ENCODE measurements at regions not wholly inside any gene's neighbourhood (a gene's known extent, or its start where the extent isn't known, plus 50 kb on each side); places are given as distances from the start of the nearest gene placed in this dataset.

DNA sequence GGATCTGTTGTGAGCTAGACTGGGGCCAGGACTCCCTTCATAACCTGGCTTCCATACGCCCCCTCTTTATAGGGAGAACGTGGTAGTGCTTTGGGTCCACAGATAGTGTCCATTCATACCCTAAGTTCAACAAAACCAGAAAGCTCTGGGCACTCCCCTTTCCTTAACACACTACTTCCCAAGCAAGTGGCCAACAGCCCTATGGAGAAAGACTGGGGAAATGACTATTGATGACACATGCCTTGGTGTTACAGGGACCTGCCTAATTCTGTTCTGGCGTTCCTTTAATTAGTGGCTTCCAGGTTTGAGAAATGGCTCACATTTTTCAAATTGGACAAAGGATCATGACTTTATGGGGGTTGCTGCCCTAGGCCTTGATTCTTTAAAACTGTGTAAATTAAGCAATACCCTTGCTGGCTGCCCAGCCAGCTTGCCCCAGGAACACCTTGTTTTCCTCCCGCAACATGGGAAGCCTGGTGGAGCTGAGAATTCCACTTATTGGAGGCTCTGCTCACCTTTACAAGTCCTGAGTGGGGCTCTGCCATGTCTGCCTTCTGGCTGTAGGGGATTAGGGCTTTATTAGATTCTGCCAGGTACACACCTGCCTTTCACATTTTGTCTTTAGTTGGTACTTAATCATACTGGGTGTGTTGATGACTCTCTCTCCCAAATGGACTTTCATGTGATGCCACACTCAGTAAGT is 61.1 kb downstream of the RGS12 start:
- CTCF ChIA-PET: interaction anchor here (0.9 to 5.5 kb wide), 8 partner anchors 9 to 90 kb away, joined by 3 to 48 read pairs (median 3); no protein-coding TSS in a partner anchor
- dilution Hi-C loops (cut with MboI; ENCODE audit: extremely low pct_ligation_motif_present, low sequenced_read_pairs): no loop called here
- peak; percentile 69 for FAIRE-seq

More for the DNA sequence above, 61.1 kb downstream of the RGS12 start:
- Histone ChIP-seq H4K20me1 (replicated peaks; ENCODE audit: control insufficient read depth, extremely low read depth, insufficient read depth, low read length) (no peaks in the 10 kb centered on the region), H3K4me3 (replicated peaks in 1 of 3; ENCODE audit: insufficient read depth in 1 of 3, low read depth in 1 of 3, low read length in 3 of 3) (no peak overlapping the region), H3K4me1 (ENCODE audit: control insufficient read depth, extremely low read depth, insufficient read depth, low read length) (peaks cover 24% of the 10 kb centered on the region), H3K4me2 (ENCODE audit: insufficient read depth, low read length) (no peak overlapping the region), H3K27ac (ENCODE audit: insufficient read depth, low read depth, low read length) (no peak overlapping the region), H3K79me2 (ENCODE audit: control insufficient read depth, insufficient read depth, low read length) (peaks cover 17% of the 10 kb centered on the region), H3K27me3 (ENCODE audit: control insufficient read depth in 2 of 2, insufficient read depth in 2 of 2, low read length in 2 of 2) (no peaks in the 10 kb centered on the region), H3K9me3 (replicated peaks; ENCODE audit: control insufficient read depth, insufficient read depth, low read length) (no peaks in the 10 kb centered on the region), H3K9ac (replicated peaks; ENCODE audit: extremely low read depth, insufficient read depth, low read length) (no peak overlapping the region), H3K9me1 (replicated peaks; ENCODE audit: control insufficient read depth, extremely low read depth, insufficient read depth, low read length) (no peaks in the 10 kb centered on the region), H3K36me3 (ENCODE audit: control insufficient read depth in 2 of 2, extremely low read depth in 1 of 2, insufficient read depth in 2 of 2, low read length in 2 of 2) (no peaks in the 10 kb centered on the region), H2AFZ (ENCODE audit: low read depth, low read length) (no peak overlapping the region)
- BruUV-seq (replicated peaks): no TSS peak
- no peak for DNase-seq (ENCODE audit: low read depth, low spot score)
- POLR2A ChIA-PET: no interaction called here
- intact Hi-C loops (cut with micrococcal nuclease): loop anchor here (2.0 kb wide), 1 partner anchor 17 kb away; no protein-coding TSS in a partner anchor
- TF ChIP-seq POLR2AphosphoS5 (IDR thresholded peaks at IDR 0.05; ENCODE audit: insufficient read depth, low read depth, low read length): no peak
- TF ChIP-seq EZH2 (IDR thresholded peaks at IDR 0.05; ENCODE audit: borderline replicate concordance, low read depth, low read length, severe bottlenecking): no peak
- TF ChIP-seq, protein P1, sequence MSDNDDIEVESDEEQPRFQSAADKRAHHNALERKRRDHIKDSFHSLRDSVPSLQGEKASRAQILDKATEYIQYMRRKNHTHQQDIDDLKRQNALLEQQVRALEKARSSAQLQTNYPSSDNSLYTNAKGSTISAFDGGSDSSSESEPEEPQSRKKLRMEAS (IDR thresholded peaks at IDR 0.05; ENCODE audit: insufficient read depth, insufficient read length): no peak
- TF ChIP-seq POLR2A (IDR thresholded peaks at IDR 0.05; ENCODE audit: low read depth, low read length): no peak
- TF ChIP-seq FOS (IDR thresholded peaks at IDR 0.05; ENCODE audit: borderline replicate concordance, insufficient read depth, low read length): peak; percentile 34
- TF ChIP-seq, protein P2, sequence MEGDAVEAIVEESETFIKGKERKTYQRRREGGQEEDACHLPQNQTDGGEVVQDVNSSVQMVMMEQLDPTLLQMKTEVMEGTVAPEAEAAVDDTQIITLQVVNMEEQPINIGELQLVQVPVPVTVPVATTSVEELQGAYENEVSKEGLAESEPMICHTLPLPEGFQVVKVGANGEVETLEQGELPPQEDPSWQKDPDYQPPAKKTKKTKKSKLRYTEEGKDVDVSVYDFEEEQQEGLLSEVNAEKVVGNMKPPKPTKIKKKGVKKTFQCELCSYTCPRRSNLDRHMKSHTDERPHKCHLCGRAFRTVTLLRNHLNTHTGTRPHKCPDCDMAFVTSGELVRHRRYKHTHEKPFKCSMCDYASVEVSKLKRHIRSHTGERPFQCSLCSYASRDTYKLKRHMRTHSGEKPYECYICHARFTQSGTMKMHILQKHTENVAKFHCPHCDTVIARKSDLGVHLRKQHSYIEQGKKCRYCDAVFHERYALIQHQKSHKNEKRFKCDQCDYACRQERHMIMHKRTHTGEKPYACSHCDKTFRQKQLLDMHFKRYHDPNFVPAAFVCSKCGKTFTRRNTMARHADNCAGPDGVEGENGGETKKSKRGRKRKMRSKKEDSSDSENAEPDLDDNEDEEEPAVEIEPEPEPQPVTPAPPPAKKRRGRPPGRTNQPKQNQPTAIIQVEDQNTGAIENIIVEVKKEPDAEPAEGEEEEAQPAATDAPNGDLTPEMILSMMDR (IDR thresholded peaks at IDR 0.05; ENCODE audit: extremely low read depth in 1 of 2, insufficient read depth in 1 of 2, low read depth in 1 of 2, low read length in 2 of 2): no peak
